ENCODE measurements at regions not wholly inside any gene's neighbourhood (a gene's known extent, or its start where the extent isn't known, plus 50 kb on each side); places are given as distances from the start of the nearest gene placed in this dataset.

- TF ChIP-seq CTCF (IDR thresholded peaks at IDR 0.05; ENCODE audit: poor library complexity, severe bottlenecking) (no peak), REST (IDR thresholded peaks at IDR 0.05; ENCODE audit: borderline replicate concordance) (no peak), POLR2AphosphoS5 (IDR thresholded peaks at IDR 0.05) (no peak), MXI1 (conservative IDR thresholded peaks at IDR 0.05; ENCODE audit: poor library complexity, severe bottlenecking) (no peak), EZH2 (IDR thresholded peaks at IDR 0.05; ENCODE audit: borderline replicate concordance, insufficient read depth, low read length, poor library complexity, severe bottlenecking) (no peak)
Observed at GRCh38 chr5:63111891-63112290, 533.3 kb downstream of the LRRC70 start.
